GM12874 (cell line): ENCODE measurements at regions not wholly inside any gene's neighbourhood (a gene's known extent, or its start where the extent isn't known, plus 50 kb on each side); places are given as distances from the start of the nearest gene placed in this dataset.

Experiments
- CTCF ChIP-seq: IDR thresholded peaks from 2 replicates; pipeline ENCODE4 v1.5.1; 2011; ENCODE audit warnings: low read depth, mild to moderate bottlenecking, control low read depth, low read length, moderate library complexity; ENCODE audit not compliant: insufficient read depth

DNA sequence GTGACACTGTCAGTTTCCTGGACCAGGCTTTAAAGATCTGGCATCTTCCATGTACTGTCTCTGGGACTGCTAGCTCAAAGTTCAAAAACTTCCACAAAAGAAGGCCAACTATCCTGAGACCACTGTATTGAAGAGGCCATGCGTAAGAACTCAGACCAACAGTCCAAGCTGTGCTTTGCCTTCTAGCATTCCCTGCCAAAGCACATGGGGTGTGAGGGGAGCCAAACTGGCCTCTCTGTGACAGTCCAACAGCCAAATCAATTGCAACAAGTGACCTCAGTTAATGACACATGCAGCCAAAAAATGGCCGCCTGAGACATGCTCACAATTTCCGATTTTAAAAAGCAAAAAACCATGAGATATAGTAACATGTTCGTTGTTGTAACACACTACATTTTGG is 160.3 kb upstream of the CDH19 start:
- no peak for TF ChIP-seq CTCF

DNA sequence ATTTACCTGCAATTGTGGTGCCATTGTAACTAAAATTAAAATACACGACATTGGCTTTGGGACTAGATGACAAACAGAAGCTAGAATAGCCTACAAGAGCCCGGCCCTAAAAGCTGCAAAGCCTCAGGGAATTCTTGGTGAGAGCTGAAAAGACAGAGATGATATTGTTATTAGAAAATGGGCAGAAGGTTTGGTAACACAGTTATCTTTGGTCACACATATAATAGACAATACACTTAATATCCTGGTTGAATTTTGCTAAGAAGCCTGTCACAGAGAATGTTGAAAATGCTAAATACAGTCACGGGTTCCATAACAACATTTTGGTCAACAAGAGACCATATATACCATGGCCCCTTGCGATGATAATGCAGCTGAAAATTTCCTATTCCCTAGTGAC is 157.3 kb upstream of the CDH19 start:
- TF ChIP-seq CTCF: no peak

- TF ChIP-seq CTCF: no peak
Measured at GRCh38 chr18:66760559-66760958, 156.7 kb upstream of the CDH19 start.

DNA sequence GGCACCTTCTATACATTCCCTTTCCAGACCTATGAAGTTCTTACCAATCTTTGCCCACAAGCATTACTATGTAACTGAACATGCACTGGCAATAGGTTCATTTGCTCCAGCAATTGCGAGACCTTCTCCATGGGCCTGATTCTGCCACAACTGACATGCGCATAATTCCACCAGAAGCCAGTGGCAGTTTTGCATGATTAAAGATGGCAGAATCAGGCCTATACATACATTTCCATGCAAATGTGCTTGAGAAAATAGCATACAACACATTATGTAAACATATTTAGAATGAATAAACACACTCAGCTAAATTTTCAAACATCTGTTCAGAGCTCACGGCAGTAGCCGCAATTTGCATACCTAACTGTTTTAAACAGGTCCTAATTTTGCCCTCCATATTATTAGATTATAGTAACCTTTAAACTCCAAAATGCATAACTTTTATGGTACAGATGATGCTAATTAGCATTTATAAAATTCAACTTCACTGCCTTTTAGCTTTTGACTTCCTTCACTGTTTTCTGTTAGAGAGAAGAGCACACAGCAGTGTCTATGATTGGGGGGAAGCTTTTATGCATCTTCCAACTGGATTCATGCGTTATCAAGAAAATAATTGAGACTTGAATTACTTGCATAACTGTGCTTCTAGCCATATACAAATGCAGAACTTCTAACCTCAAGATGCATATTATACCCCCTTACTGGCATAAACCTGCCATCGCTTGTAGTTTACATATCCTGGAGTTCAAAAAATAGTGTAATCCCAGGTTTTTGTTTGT is 155.3 kb upstream of the CDH19 start:
- no peak for TF ChIP-seq CTCF

- no peak for TF ChIP-seq CTCF
Measured at GRCh38 chr18:66757946-66758345, 154.1 kb upstream of the CDH19 start.

GRCh38 chr18:66754335-66754734 is 150.4 kb upstream of the CDH19 start:
- no peak for TF ChIP-seq CTCF

GRCh38 chr18:66752733-66753132 is 148.8 kb upstream of the CDH19 start:
- TF ChIP-seq CTCF: no peak
